Prostate gland (tissue), 2 donors: ENCODE measurements at regions not wholly inside any gene's neighbourhood (a gene's known extent, or its start where the extent isn't known, plus 50 kb on each side); places are given as distances from the start of the nearest gene placed in this dataset.

Experiments
- CTCF ChIP-seq, 4 experiments: fragments of 200-600 bp in 2 of 4; fragments of 450-650 bp in 2 of 4; sonication (generic) in 2 of 4; IDR thresholded peaks; 1 replicate in 3 of 4; 2 replicates in 1 of 4; pipeline ENCODE4 v1.5.1; 2016 to 2019; ENCODE audit warnings: antibody characterized with exemption in 4 of 4, mild to moderate bottlenecking in 2 of 4, moderate library complexity in 2 of 4
- POLR2A ChIP-seq: fragments of 450-650 bp; IDR thresholded peaks from one replicate; pipeline ENCODE4 v1.6.1; 2016; ENCODE audit warnings: antibody characterized with exemption, mild to moderate bottlenecking
- POLR2AphosphoS5 ChIP-seq: sonication (generic); formaldehyde crosslinking; IDR thresholded peaks from one replicate; pipeline ENCODE4 v1.6.1; 2017; ENCODE audit warnings: antibody characterized with exemption

DNA sequence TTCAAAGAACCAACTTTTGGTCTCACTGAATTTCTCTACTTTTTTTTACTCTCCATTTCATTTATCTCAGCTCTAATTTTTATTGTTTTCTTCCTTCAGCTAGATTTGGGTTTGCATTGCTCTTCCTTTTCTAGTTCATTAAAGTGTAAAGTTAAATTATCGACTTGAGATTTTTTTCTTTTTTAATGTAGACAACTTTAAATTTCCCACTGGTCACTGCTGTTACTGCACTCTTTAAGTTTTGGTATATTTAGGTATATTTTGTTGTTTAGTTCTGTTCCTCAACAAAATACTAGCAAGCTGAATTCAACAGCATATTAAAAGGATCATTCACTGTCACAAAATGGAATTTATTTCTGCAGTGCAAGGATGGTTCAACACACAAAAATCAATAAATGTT lies 572.0 kb upstream of the DIAPH2 start:
- TF ChIP-seq CTCF (IDR thresholded peaks at IDR 0.05) = no peak
- no peak for TF ChIP-seq POLR2A
- no peak for TF ChIP-seq POLR2AphosphoS5
